ENCODE measurements at regions not wholly inside any gene's neighbourhood (a gene's known extent, or its start where the extent isn't known, plus 50 kb on each side); places are given as distances from the start of the nearest gene placed in this dataset.

- CTCF ChIA-PET: no interaction called here
- intact Hi-C loops (cut with micrococcal nuclease): no loop called here
- H3K9me3 Mint-ChIP-seq: no peaks in the 10 kb centered on the region
Observed at GRCh38 chr13:104686484-104686883, 1620.3 kb upstream of the SLC10A2 start.

GRCh38 chr13:104683789-104684188, 1617.6 kb upstream of the SLC10A2 start:
- ChIA-PET POLR2A (no interaction called here), CTCF (no interaction called here)
- Mint-ChIP-seq H3K36me3 (ENCODE audit: low read depth) (no peaks in the 10 kb centered on the region), H3K9me3 (no peaks in the 10 kb centered on the region), H3K27me3 (no peaks in the 10 kb centered on the region), H3K4me3 (no peak overlapping the region), H3K27ac (no peak overlapping the region), H3K4me1 (ENCODE audit: low read depth) (no peaks in the 10 kb centered on the region)
- no peak for ATAC-seq
- no peak for TF ChIP-seq CTCF (IDR thresholded peaks at IDR 0.05)
- intact Hi-C loops (cut with micrococcal nuclease): no loop called here
- DNase-seq: no peak

More at GRCh38 chr13:104686484-104686883, 1620.3 kb upstream of the SLC10A2 start:
- Mint-ChIP-seq H3K27ac (no peak overlapping the region), H3K27me3 (no peaks in the 10 kb centered on the region), H3K36me3 (ENCODE audit: low read depth) (no peaks in the 10 kb centered on the region), H3K4me3 (no peak overlapping the region), H3K4me1 (ENCODE audit: low read depth) (no peaks in the 10 kb centered on the region)
- POLR2A ChIA-PET: no interaction called here
- TF ChIP-seq CTCF (IDR thresholded peaks at IDR 0.05): no peak
- ATAC-seq (no peak), DNase-seq (no peak)

GRCh38 chr13:104678161-104678560, 1611.9 kb upstream of the SLC10A2 start:
- H3K27me3 Mint-ChIP-seq: no peaks in the 10 kb centered on the region
- DNase-seq (no peak), ATAC-seq (no peak)
- H3K27ac Mint-ChIP-seq: no peak overlapping the region
- ChIA-PET POLR2A (no interaction called here), CTCF (no interaction called here)
- H3K4me1 Mint-ChIP-seq (ENCODE audit: low read depth): no peaks in the 10 kb centered on the region
- TF ChIP-seq CTCF (IDR thresholded peaks at IDR 0.05): no peak
- no peaks in the 10 kb centered on the region for H3K9me3 Mint-ChIP-seq
- H3K4me3 Mint-ChIP-seq: no peak overlapping the region
- H3K36me3 Mint-ChIP-seq (ENCODE audit: low read depth): no peaks in the 10 kb centered on the region
- intact Hi-C loops (cut with micrococcal nuclease): no loop called here

GRCh38 chr13:104671901-104672300, 1605.7 kb upstream of the SLC10A2 start:
- ChIA-PET POLR2A (no interaction called here), CTCF (no interaction called here)
- no peak for ATAC-seq
- H3K36me3 Mint-ChIP-seq (ENCODE audit: low read depth): no peaks in the 10 kb centered on the region
- TF ChIP-seq CTCF (IDR thresholded peaks at IDR 0.05): no peak
- DNase-seq: no peak
- no peak overlapping the region for H3K4me3 Mint-ChIP-seq
- no peaks in the 10 kb centered on the region for H3K9me3 Mint-ChIP-seq
- no peak overlapping the region for H3K27ac Mint-ChIP-seq
- H3K27me3 Mint-ChIP-seq: peaks cover 3% of the 10 kb centered on the region
- no peaks in the 10 kb centered on the region for H3K4me1 Mint-ChIP-seq (ENCODE audit: low read depth)
- intact Hi-C loops (cut with micrococcal nuclease): no loop called here

- H3K27ac Mint-ChIP-seq: no peak overlapping the region
- TF ChIP-seq CTCF (IDR thresholded peaks at IDR 0.05): no peak
- no peaks in the 10 kb centered on the region for H3K27me3 Mint-ChIP-seq
- no peaks in the 10 kb centered on the region for H3K4me1 Mint-ChIP-seq (ENCODE audit: low read depth)
- H3K36me3 Mint-ChIP-seq (ENCODE audit: low read depth): no peaks in the 10 kb centered on the region
- POLR2A ChIA-PET: no interaction called here
- intact Hi-C loops (cut with micrococcal nuclease): no loop called here
- CTCF ChIA-PET: no interaction called here
- ATAC-seq (no peak), DNase-seq (no peak)
- no peaks in the 10 kb centered on the region for H3K9me3 Mint-ChIP-seq
- H3K4me3 Mint-ChIP-seq: no peak overlapping the region
Observed at GRCh38 chr13:104657196-104657595, 1591.0 kb upstream of the SLC10A2 start.

Data from activated CD8-positive, alpha-beta T cell treated with anti-CD3 and anti-CD28 coated beads for 36 hours (primary cell).